Esophagus squamous epithelium (tissue), 4 donors: ENCODE measurements at regions not wholly inside any gene's neighbourhood (a gene's known extent, or its start where the extent isn't known, plus 50 kb on each side); places are given as distances from the start of the nearest gene placed in this dataset.

Experiments used
- POLR2A ChIP-seq, 4 donors: fragments of 450-650 bp; IDR thresholded peaks; one replicate each; pipeline ENCODE4 v1.6.1; 2017; ENCODE audit warnings: antibody characterized with exemption in 4 of 4, mild to moderate bottlenecking in 4 of 4, moderate library complexity in 3 of 4
- TF ChIP-seq, protein P1 (sequence below), 6 experiments: fragments of 450-650 bp in 4 of 6; fragments of 200-600 bp in 2 of 6; sonication (generic) in 2 of 6; IDR thresholded peaks; one replicate each; pipeline ENCODE4 v1.5.1; 2016 to 2019; ENCODE audit warnings: antibody characterized with exemption in 6 of 6, mild to moderate bottlenecking in 4 of 6, moderate library complexity in 4 of 6

- TF ChIP-seq, protein P1, sequence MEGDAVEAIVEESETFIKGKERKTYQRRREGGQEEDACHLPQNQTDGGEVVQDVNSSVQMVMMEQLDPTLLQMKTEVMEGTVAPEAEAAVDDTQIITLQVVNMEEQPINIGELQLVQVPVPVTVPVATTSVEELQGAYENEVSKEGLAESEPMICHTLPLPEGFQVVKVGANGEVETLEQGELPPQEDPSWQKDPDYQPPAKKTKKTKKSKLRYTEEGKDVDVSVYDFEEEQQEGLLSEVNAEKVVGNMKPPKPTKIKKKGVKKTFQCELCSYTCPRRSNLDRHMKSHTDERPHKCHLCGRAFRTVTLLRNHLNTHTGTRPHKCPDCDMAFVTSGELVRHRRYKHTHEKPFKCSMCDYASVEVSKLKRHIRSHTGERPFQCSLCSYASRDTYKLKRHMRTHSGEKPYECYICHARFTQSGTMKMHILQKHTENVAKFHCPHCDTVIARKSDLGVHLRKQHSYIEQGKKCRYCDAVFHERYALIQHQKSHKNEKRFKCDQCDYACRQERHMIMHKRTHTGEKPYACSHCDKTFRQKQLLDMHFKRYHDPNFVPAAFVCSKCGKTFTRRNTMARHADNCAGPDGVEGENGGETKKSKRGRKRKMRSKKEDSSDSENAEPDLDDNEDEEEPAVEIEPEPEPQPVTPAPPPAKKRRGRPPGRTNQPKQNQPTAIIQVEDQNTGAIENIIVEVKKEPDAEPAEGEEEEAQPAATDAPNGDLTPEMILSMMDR (IDR thresholded peaks at IDR 0.05): no peak
- TF ChIP-seq POLR2A (IDR thresholded peaks at IDR 0.05): no peak
Measured at GRCh38 chr6:66429210-66429609, 722.2 kb upstream of the EYS start.
